HEK293 (cell line): ENCODE measurements at regions not wholly inside any gene's neighbourhood (a gene's known extent, or its start where the extent isn't known, plus 50 kb on each side); places are given as distances from the start of the nearest gene placed in this dataset.

Experiments used
- CTCF ChIA-PET: fragments of 350-600 bp; formaldehyde crosslinking; extraction: SDS; loops from one replicate; lab custom pipeline; 2021; ENCODE audit warnings: antibody characterized with exemption; lab: Yijun Ruan, JAX
- POLR2A ChIA-PET: fragments of 300-600 bp; formaldehyde crosslinking; extraction: SDS; loops from one replicate; lab custom pipeline; 2020; ENCODE audit warnings: antibody characterized with exemption, inconsistent platforms; lab: Yijun Ruan, JAX
- H3K27ac ChIP-seq: fragments of 200-500 bp; sonication (Bioruptor generic); 2 replicates; pipeline ENCODE4 v1.5.1; 2014; ENCODE audit warnings: low read depth, low read length, control low read depth, inconsistent platforms; ENCODE audit errors: extremely low read depth
- H3K36me3 ChIP-seq, 2 experiments: fragments of 200-500 bp in 1 of 2; sonication (Bioruptor generic) in 1 of 2; 1 replicate in 1 of 2; 2 replicates in 1 of 2; pipeline ENCODE4 v1.5.1; 2014 to 2017; ENCODE audit warnings: inconsistent platforms in 2 of 2, low read length in 2 of 2; ENCODE audit not compliant: control insufficient read depth in 2 of 2, insufficient read depth in 1 of 2
- H3K4me1 ChIP-seq: fragments of 200-500 bp; sonication (Bioruptor generic); 2 replicates; pipeline ENCODE4 v1.5.1; 2014; ENCODE audit warnings: mild to moderate bottlenecking, low read length, inconsistent platforms; ENCODE audit not compliant: control insufficient read depth, insufficient read depth
- H3K4me3 ChIP-seq: 2 replicates; pipeline ENCODE4 v1.5.1; 2011; ENCODE audit warnings: low read depth, mild to moderate bottlenecking, control low read depth, low read length, moderate library complexity
- H3K9me3 ChIP-seq: fragments of 200-500 bp; sonication (Bioruptor generic); 2 replicates; pipeline ENCODE4 v1.5.1; 2014; ENCODE audit warnings: low read depth, low read length, inconsistent platforms; ENCODE audit not compliant: control insufficient read depth, insufficient read depth
- EGR2 ChIP-seq: fragments of 450-650 bp; formaldehyde crosslinking; IDR thresholded peaks from 2 replicates; pipeline ENCODE4 v1.5.1; 2016; ENCODE audit warnings: low read depth, missing biosample characterization, missing genetic modification characterization
- GLI4 ChIP-seq: fragments of 450-650 bp; formaldehyde crosslinking; IDR thresholded peaks from 2 replicates; pipeline ENCODE4 v1.5.1; 2016; ENCODE audit warnings: missing biosample characterization, missing genetic modification characterization
- GLIS2 ChIP-seq: fragments of 450-650 bp; formaldehyde crosslinking; IDR thresholded peaks from 2 replicates; pipeline ENCODE4 v1.5.1; 2016; ENCODE audit warnings: missing biosample characterization, missing genetic modification characterization
- MEIS1 ChIP-seq: sonication (generic); formaldehyde crosslinking; IDR thresholded peaks from 2 replicates; pipeline ENCODE4 v1.8.1; 2022; ENCODE audit warnings: missing genetic modification reagents, mild to moderate bottlenecking, borderline replicate concordance
- MZF1 ChIP-seq: fragments of 450-650 bp; formaldehyde crosslinking; IDR thresholded peaks from 2 replicates; pipeline ENCODE4 v1.5.1; 2017; ENCODE audit warnings: missing biosample characterization, missing genetic modification characterization, borderline replicate concordance
- PRDM1 ChIP-seq: fragments of 450-650 bp; formaldehyde crosslinking; IDR thresholded peaks from 2 replicates; pipeline ENCODE4; 2016; ENCODE audit warnings: missing biosample characterization, missing genetic modification characterization
- ZFP69B ChIP-seq: fragments of 450-650 bp; formaldehyde crosslinking; IDR thresholded peaks from 2 replicates; pipeline ENCODE4 v1.5.1; 2016; ENCODE audit warnings: missing biosample characterization, missing genetic modification characterization
- ZNF157 ChIP-seq: fragments of 450-650 bp; formaldehyde crosslinking; IDR thresholded peaks from 2 replicates; pipeline ENCODE4 v1.5.1; 2016; ENCODE audit warnings: missing biosample characterization, missing genetic modification characterization
- ZNF2 ChIP-seq: fragments of 450-650 bp; formaldehyde crosslinking; IDR thresholded peaks from 2 replicates; pipeline ENCODE4 v1.5.1; 2016; ENCODE audit warnings: missing biosample characterization, missing genetic modification characterization
- ZNF211 ChIP-seq: fragments of 450-650 bp; formaldehyde crosslinking; IDR thresholded peaks from 2 replicates; pipeline ENCODE4 v1.5.1; 2016; ENCODE audit warnings: low read depth, missing biosample characterization, missing genetic modification characterization
- ZNF214 ChIP-seq: fragments of 450-650 bp; formaldehyde crosslinking; IDR thresholded peaks from 2 replicates; pipeline ENCODE4 v1.5.1; 2017; ENCODE audit warnings: missing biosample characterization, mild to moderate bottlenecking, missing genetic modification characterization, borderline replicate concordance
- ZNF488 ChIP-seq: fragments of 450-650 bp; formaldehyde crosslinking; IDR thresholded peaks from 2 replicates; pipeline ENCODE4 v1.5.1; 2016; ENCODE audit warnings: missing biosample characterization, missing genetic modification characterization
- ZNF518A ChIP-seq: fragments of 450-650 bp; formaldehyde crosslinking; conservative IDR thresholded peaks from 2 replicates; pipeline ENCODE4 v1.5.1; 2016; ENCODE audit warnings: low read depth, missing biosample characterization, missing genetic modification characterization
- ZNF555 ChIP-seq: fragments of 450-650 bp; formaldehyde crosslinking; conservative IDR thresholded peaks from 2 replicates; pipeline ENCODE4 v1.5.1; 2017; ENCODE audit warnings: missing biosample characterization, mild to moderate bottlenecking, missing genetic modification characterization, inconsistent platforms
- ZNF654 ChIP-seq: fragments of 450-650 bp; formaldehyde crosslinking; IDR thresholded peaks from 2 replicates; pipeline ENCODE4 v1.5.1; 2016; ENCODE audit warnings: low read depth, missing biosample characterization, missing genetic modification characterization
- ZNF701 ChIP-seq: fragments of 450-650 bp; formaldehyde crosslinking; IDR thresholded peaks from 2 replicates; pipeline ENCODE4 v1.5.1; 2016; ENCODE audit warnings: missing biosample characterization, missing genetic modification characterization
- TF ChIP-seq, protein P1 (sequence below): fragments of 450-650 bp; formaldehyde crosslinking; IDR thresholded peaks from 2 replicates; pipeline ENCODE4 v1.5.1; 2017; ENCODE audit warnings: missing biosample characterization, missing genetic modification characterization
- TF ChIP-seq, protein P2 (sequence below): fragments of 450-650 bp; formaldehyde crosslinking; IDR thresholded peaks from 2 replicates; pipeline ENCODE4 v1.5.1; 2016; ENCODE audit warnings: missing biosample characterization, missing genetic modification characterization
- TF ChIP-seq, protein P3 (sequence below): fragments of 450-650 bp; IDR thresholded peaks from 2 replicates; pipeline ENCODE4 v1.5.1; 2018; ENCODE audit warnings: missing biosample characterization, mild to moderate bottlenecking, missing genetic modification characterization

DNA sequence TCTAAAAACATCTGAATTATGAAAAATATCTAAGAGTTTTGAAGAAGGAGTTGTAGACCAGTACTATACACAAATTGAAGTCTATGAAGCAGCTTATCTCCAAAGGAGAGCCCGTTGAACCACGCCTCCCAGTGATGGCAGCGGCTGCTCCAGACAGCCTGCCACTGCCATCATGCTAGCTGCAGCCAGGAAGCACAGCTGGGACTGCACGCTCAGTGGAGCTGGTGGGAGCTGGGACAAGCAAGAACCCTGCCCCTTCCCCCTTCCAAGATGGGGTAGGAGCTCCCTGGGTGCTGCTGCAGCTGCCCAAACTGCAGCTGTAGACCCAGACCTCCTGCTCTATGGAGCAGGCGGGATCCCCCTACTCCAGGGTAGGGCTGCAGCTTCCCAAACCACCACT is 124.7 kb upstream of the SPATS2L start:
- H3K27ac ChIP-seq: no peak overlapping the region
- CTCF ChIA-PET: interaction anchor here (1.0 kb wide), 1 partner anchor 208 kb away, joined by 3 read pairs; no protein-coding TSS in a partner anchor
- POLR2A ChIA-PET: no interaction called here

More for the DNA sequence above, 124.7 kb upstream of the SPATS2L start:
- H3K36me3 ChIP-seq: no peaks in the 10 kb centered on the region
- no peak overlapping the region for H3K4me3 ChIP-seq
- peaks cover 3% of the 10 kb centered on the region; the same call in 1 of the 2 replicates for H3K4me1 ChIP-seq
- TF ChIP-seq ZNF654 (tag by site-specific recombination): no peak
- no peak for TF ChIP-seq EGR2 (tag by site-specific recombination)
- TF ChIP-seq ZNF2 (tag by site-specific recombination): no peak
- no peak for TF ChIP-seq ZNF211 (tag by site-specific recombination)
- TF ChIP-seq ZFP69B: no peak
- TF ChIP-seq, protein P1, sequence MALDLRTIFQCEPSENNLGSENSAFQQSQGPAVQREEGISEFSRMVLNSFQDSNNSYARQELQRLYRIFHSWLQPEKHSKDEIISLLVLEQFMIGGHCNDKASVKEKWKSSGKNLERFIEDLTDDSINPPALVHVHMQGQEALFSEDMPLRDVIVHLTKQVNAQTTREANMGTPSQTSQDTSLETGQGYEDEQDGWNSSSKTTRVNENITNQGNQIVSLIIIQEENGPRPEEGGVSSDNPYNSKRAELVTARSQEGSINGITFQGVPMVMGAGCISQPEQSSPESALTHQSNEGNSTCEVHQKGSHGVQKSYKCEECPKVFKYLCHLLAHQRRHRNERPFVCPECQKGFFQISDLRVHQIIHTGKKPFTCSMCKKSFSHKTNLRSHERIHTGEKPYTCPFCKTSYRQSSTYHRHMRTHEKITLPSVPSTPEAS (tag by site-specific recombination): no peak
- no peak for TF ChIP-seq MEIS1
- TF ChIP-seq, protein P2, sequence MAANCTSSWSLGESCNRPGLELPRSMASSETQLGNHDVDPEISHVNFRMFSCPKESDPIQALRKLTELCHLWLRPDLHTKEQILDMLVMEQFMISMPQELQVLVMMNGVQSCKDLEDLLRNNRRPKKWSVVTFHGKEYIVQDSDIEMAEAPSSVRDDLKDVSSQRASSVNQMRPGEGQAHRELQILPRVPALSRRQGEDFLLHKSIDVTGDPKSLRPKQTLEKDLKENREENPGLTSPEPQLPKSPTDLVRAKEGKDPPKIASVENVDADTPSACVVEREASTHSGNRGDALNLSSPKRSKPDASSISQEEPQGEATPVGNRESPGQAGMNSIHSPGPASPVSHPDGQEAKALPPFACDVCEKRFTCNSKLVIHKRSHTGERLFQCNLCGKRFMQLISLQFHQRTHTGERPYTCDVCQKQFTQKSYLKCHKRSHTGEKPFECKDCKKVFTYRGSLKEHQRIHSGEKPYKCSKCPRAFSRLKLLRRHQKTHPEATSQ: no peak
- no peak for TF ChIP-seq ZNF488 (tag by site-specific recombination)
- no peak for TF ChIP-seq ZNF214 (tag by site-specific recombination)
- TF ChIP-seq, protein P3, sequence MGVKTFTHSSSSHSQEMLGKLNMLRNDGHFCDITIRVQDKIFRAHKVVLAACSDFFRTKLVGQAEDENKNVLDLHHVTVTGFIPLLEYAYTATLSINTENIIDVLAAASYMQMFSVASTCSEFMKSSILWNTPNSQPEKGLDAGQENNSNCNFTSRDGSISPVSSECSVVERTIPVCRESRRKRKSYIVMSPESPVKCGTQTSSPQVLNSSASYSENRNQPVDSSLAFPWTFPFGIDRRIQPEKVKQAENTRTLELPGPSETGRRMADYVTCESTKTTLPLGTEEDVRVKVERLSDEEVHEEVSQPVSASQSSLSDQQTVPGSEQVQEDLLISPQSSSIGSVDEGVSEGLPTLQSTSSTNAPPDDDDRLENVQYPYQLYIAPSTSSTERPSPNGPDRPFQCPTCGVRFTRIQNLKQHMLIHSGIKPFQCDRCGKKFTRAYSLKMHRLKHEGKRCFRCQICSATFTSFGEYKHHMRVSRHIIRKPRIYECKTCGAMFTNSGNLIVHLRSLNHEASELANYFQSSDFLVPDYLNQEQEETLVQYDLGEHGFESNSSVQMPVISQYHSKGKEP (tag by site-specific recombination): no peak
- no peak for TF ChIP-seq ZNF157
- TF ChIP-seq ZNF555 (tag by site-specific recombination): no peak
- no peak for TF ChIP-seq ZNF701
- no peak for TF ChIP-seq MZF1 (tag by site-specific recombination)
- TF ChIP-seq GLI4 (tag by site-specific recombination): no peak
- no peak for TF ChIP-seq PRDM1 (tag by site-specific recombination)
- TF ChIP-seq GLIS2 (tag by site-specific recombination): no peak
- TF ChIP-seq ZNF518A (tag by site-specific recombination): no peak
- no peaks in the 10 kb centered on the region for H3K9me3 ChIP-seq
